ENCODE measurements at regions not wholly inside any gene's neighbourhood (a gene's known extent, or its start where the extent isn't known, plus 50 kb on each side); places are given as distances from the start of the nearest gene placed in this dataset.
"Not testable (repeated sequence)": the region's sequence is repeated elsewhere in the genome, so short reads cannot be mapped to it uniquely, and the experiment has no call there.

- H3K4me1 ChIP-seq (ENCODE audit: insufficient read depth, low read length) = peaks cover 17% of the 10 kb centered on the region
- no peaks in the 10 kb centered on the region for H3K36me3 ChIP-seq (ENCODE audit: insufficient read depth, low read length)
- Mint-ChIP-seq H3K36me3 (ENCODE audit: low read depth, unreplicated experiment) (no peaks in the 10 kb centered on the region), H3K27ac (ENCODE audit: unreplicated experiment) (peak overlapping the region; percentile 93), H3K27me3 (ENCODE audit: low read depth, unreplicated experiment) (no peaks in the 10 kb centered on the region), H3K9me3 (ENCODE audit: unreplicated experiment) (no peaks in the 10 kb centered on the region), H3K4me3 (ENCODE audit: unreplicated experiment) (no peak overlapping the region), H3K4me1 (ENCODE audit: low read depth, unreplicated experiment) (peaks cover 50% of the 10 kb centered on the region)
- H3K27me3 ChIP-seq (ENCODE audit: insufficient read depth, low read length) = no peaks in the 10 kb centered on the region
- no peaks in the 10 kb centered on the region for H4K20me1 ChIP-seq (ENCODE audit: insufficient read depth, low read length)
- H3K9me3 ChIP-seq (ENCODE audit: insufficient read depth, low read depth, low read length) = no peaks in the 10 kb centered on the region
- no peaks in the 10 kb centered on the region for H3K79me2 ChIP-seq (ENCODE audit: insufficient read depth, low read length)
- TF ChIP-seq CTCF (IDR thresholded peaks at IDR 0.05; ENCODE audit: insufficient read depth, low read depth, low read length) = no peak
- TF ChIP-seq EZH2 (IDR thresholded peaks at IDR 0.05; ENCODE audit: insufficient read depth, low read length) = no peak
- FAIRE-seq (peak; percentile 98), DNase-seq (ENCODE audit: low read depth) (peak; percentile 95)
- peak overlapping the region; percentile 56 for H3K27ac ChIP-seq (ENCODE audit: low read depth, low read length)
- H3K4me2 ChIP-seq (ENCODE audit: low read length) = peak overlapping the region; percentile 37
- H2AFZ ChIP-seq (ENCODE audit: low read depth, low read length) = no peak overlapping the region
- H3K9ac ChIP-seq (ENCODE audit: low read length) = no peak overlapping the region
- no peak overlapping the region for H3K4me3 ChIP-seq (ENCODE audit: insufficient read depth, low read depth, low read length)
Observed at GRCh38 chr20:26163890-26164289, 467.2 kb upstream of the ZNF337 start.

GRCh38 chr20:26163151-26163550 lies 466.5 kb upstream of the ZNF337 start:
- peak overlapping the region; percentile 56 for H3K27ac ChIP-seq (ENCODE audit: low read depth, low read length)
- not testable (repeated sequence) for H3K4me3 Mint-ChIP-seq (ENCODE audit: unreplicated experiment); DNase-seq (ENCODE audit: low read depth); H3K36me3 Mint-ChIP-seq (ENCODE audit: low read depth, unreplicated experiment); H3K4me3 ChIP-seq (ENCODE audit: insufficient read depth, low read depth, low read length); H2AFZ ChIP-seq (ENCODE audit: low read depth, low read length); H3K9me3 Mint-ChIP-seq (ENCODE audit: unreplicated experiment); H3K9ac ChIP-seq (ENCODE audit: low read length); H3K4me2 ChIP-seq (ENCODE audit: low read length); H3K27me3 Mint-ChIP-seq (ENCODE audit: low read depth, unreplicated experiment); H3K9me3 ChIP-seq (ENCODE audit: insufficient read depth, low read depth, low read length); H3K27me3 ChIP-seq (ENCODE audit: insufficient read depth, low read length); H4K20me1 ChIP-seq (ENCODE audit: insufficient read depth, low read length); H3K36me3 ChIP-seq (ENCODE audit: insufficient read depth, low read length); H3K79me2 ChIP-seq (ENCODE audit: insufficient read depth, low read length)
- H3K4me1 ChIP-seq (ENCODE audit: insufficient read depth, low read length) = peaks cover 16% of the 10 kb centered on the region
- peak; percentile 5 for FAIRE-seq
- Mint-ChIP-seq H3K27ac (ENCODE audit: unreplicated experiment) (peak overlapping the region; percentile 93), H3K4me1 (ENCODE audit: low read depth, unreplicated experiment) (peaks cover 48% of the 10 kb centered on the region)

GRCh38 chr20:26161741-26162140 lies 465.1 kb upstream of the ZNF337 start:
- DNase-seq (ENCODE audit: low read depth) = peak; percentile 9
- H3K36me3 Mint-ChIP-seq (ENCODE audit: low read depth, unreplicated experiment); H3K9me3 Mint-ChIP-seq (ENCODE audit: unreplicated experiment); H3K27me3 Mint-ChIP-seq (ENCODE audit: low read depth, unreplicated experiment); H3K9me3 ChIP-seq (ENCODE audit: insufficient read depth, low read depth, low read length); H3K4me3 Mint-ChIP-seq (ENCODE audit: unreplicated experiment); H3K27ac Mint-ChIP-seq (ENCODE audit: unreplicated experiment); H3K27me3 ChIP-seq (ENCODE audit: insufficient read depth, low read length); H3K9ac ChIP-seq (ENCODE audit: low read length); H3K4me2 ChIP-seq (ENCODE audit: low read length); H3K4me3 ChIP-seq (ENCODE audit: insufficient read depth, low read depth, low read length); FAIRE-seq; H4K20me1 ChIP-seq (ENCODE audit: insufficient read depth, low read length); H2AFZ ChIP-seq (ENCODE audit: low read depth, low read length); H3K36me3 ChIP-seq (ENCODE audit: insufficient read depth, low read length); H3K27ac ChIP-seq (ENCODE audit: low read depth, low read length); H3K79me2 ChIP-seq (ENCODE audit: insufficient read depth, low read length): not testable (repeated sequence)
- peaks cover 16% of the 10 kb centered on the region for H3K4me1 ChIP-seq (ENCODE audit: insufficient read depth, low read length)
- peaks cover 39% of the 10 kb centered on the region for H3K4me1 Mint-ChIP-seq (ENCODE audit: low read depth, unreplicated experiment)

GRCh38 chr20:26160916-26161315 lies 464.3 kb upstream of the ZNF337 start:
- not testable (repeated sequence) for H3K36me3 ChIP-seq (ENCODE audit: insufficient read depth, low read length); H3K9ac ChIP-seq (ENCODE audit: low read length); DNase-seq (ENCODE audit: low read depth); H3K27me3 Mint-ChIP-seq (ENCODE audit: low read depth, unreplicated experiment); H3K27ac Mint-ChIP-seq (ENCODE audit: unreplicated experiment); H2AFZ ChIP-seq (ENCODE audit: low read depth, low read length); H3K36me3 Mint-ChIP-seq (ENCODE audit: low read depth, unreplicated experiment); H3K27ac ChIP-seq (ENCODE audit: low read depth, low read length); H3K9me3 ChIP-seq (ENCODE audit: insufficient read depth, low read depth, low read length); H3K4me3 Mint-ChIP-seq (ENCODE audit: unreplicated experiment); H3K9me3 Mint-ChIP-seq (ENCODE audit: unreplicated experiment); H3K27me3 ChIP-seq (ENCODE audit: insufficient read depth, low read length); H4K20me1 ChIP-seq (ENCODE audit: insufficient read depth, low read length); H3K79me2 ChIP-seq (ENCODE audit: insufficient read depth, low read length); H3K4me3 ChIP-seq (ENCODE audit: insufficient read depth, low read depth, low read length); H3K4me2 ChIP-seq (ENCODE audit: low read length)
- H3K4me1 Mint-ChIP-seq (ENCODE audit: low read depth, unreplicated experiment) = peaks cover 33% of the 10 kb centered on the region
- peaks cover 16% of the 10 kb centered on the region for H3K4me1 ChIP-seq (ENCODE audit: insufficient read depth, low read length)
- peak; percentile 74 for FAIRE-seq
